Vagina (tissue), 2 donors: ENCODE measurements at regions not wholly inside any gene's neighbourhood (a gene's known extent, or its start where the extent isn't known, plus 50 kb on each side); places are given as distances from the start of the nearest gene placed in this dataset.

ENCODE experiments used
- CTCF ChIP-seq, 3 experiments: fragments of 450-650 bp in 2 of 3; fragments of 200-600 bp in 1 of 3; sonication (generic) in 1 of 3; IDR thresholded peaks; one replicate each; pipeline ENCODE4 v1.5.1; 2017 to 2019; ENCODE audit warnings: antibody characterized with exemption in 3 of 3, mild to moderate bottlenecking in 2 of 3, moderate library complexity in 2 of 3
- POLR2A ChIP-seq, 2 donors: fragments of 450-650 bp; IDR thresholded peaks; one replicate each; pipeline ENCODE4 v1.6.1; 2017; ENCODE audit warnings: antibody characterized with exemption in 2 of 2, mild to moderate bottlenecking in 2 of 2, moderate library complexity in 2 of 2

DNA sequence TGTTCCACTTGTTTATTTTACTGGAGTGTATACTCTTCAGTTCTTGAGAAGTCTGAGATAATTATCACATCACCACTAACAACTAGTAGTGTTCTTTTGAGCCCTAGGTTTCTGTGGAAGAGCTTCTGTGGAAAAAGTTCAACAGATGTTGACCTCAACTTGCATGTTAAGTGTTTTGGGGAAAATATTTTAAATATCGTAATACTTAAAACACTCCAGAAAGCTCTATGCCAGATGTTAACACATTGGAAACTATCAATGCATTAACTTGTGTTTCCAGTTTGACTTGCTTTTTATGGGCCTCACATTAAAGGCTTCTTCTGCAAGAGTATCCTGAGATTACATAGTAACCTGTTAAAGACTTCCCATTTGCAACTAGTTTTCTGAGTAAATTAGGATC, 173.1 kb downstream of the DUSP6 start:
- TF ChIP-seq POLR2A (IDR thresholded peaks at IDR 0.05): no peak
- TF ChIP-seq CTCF (IDR thresholded peaks at IDR 0.05): no peak
